ENCODE measurements at regions not wholly inside any gene's neighbourhood (a gene's known extent, or its start where the extent isn't known, plus 50 kb on each side); places are given as distances from the start of the nearest gene placed in this dataset.
"Not testable (repeated sequence)": the region's sequence is repeated elsewhere in the genome, so short reads cannot be mapped to it uniquely, and the experiment has no call there.

GRCh38 chr13:81458170-81458569 is 1117.2 kb upstream of the SPRY2 start:
- no peak for DNase-seq

GRCh38 chr13:81446441-81446840 is 1105.5 kb upstream of the SPRY2 start:
- DNase-seq = no peak

- no peak for DNase-seq
These were observed 1102.0 kb upstream of the SPRY2 start for GRCh38 chr13:81442904-81443303.

- no peak for DNase-seq
These were observed 1084.4 kb upstream of the SPRY2 start for GRCh38 chr13:81425286-81425685.

GRCh38 chr13:81409284-81409683 is 1068.4 kb upstream of the SPRY2 start:
- DNase-seq = no peak

- no peak for DNase-seq
These were observed 1067.7 kb upstream of the SPRY2 start for GRCh38 chr13:81408647-81409046.

GRCh38 chr13:81406639-81407292 is 1065.8 kb upstream of the SPRY2 start:
- DNase-seq = peak; percentile 8

GRCh38 chr13:81406022-81406421 is 1065.1 kb upstream of the SPRY2 start:
- no peak for DNase-seq

GRCh38 chr13:81396192-81396591 is 1055.3 kb upstream of the SPRY2 start:
- DNase-seq = no peak

- peak; percentile 68 for DNase-seq
These were observed 1054.4 kb upstream of the SPRY2 start for GRCh38 chr13:81395368-81395767.

- DNase-seq = no peak
These were observed 1053.7 kb upstream of the SPRY2 start for GRCh38 chr13:81394640-81395039.

- DNase-seq = peak; percentile 57
These were observed 1052.8 kb upstream of the SPRY2 start for GRCh38 chr13:81393721-81394120.

- DNase-seq = no peak
These were observed 1052.2 kb upstream of the SPRY2 start for GRCh38 chr13:81393110-81393509.

- DNase-seq = no peak
These were observed 1047.5 kb upstream of the SPRY2 start for GRCh38 chr13:81388400-81388799.

GRCh38 chr13:81383444-81383843 is 1042.5 kb upstream of the SPRY2 start:
- DNase-seq = no peak

GRCh38 chr13:81382246-81382645 is 1041.3 kb upstream of the SPRY2 start:
- DNase-seq = no peak

GRCh38 chr13:81381560-81381959 is 1040.6 kb upstream of the SPRY2 start:
- no peak for DNase-seq

GRCh38 chr13:81379183-81379582 is 1038.3 kb upstream of the SPRY2 start:
- DNase-seq = peak; percentile 8

GRCh38 chr13:81377921-81378320 is 1037.0 kb upstream of the SPRY2 start:
- DNase-seq = no peak

GRCh38 chr13:81375709-81376108 is 1034.8 kb upstream of the SPRY2 start:
- no peak for DNase-seq

- DNase-seq = not testable (repeated sequence)
These were observed 1021.8 kb upstream of the SPRY2 start for GRCh38 chr13:81362711-81363110.

- DNase-seq = no peak
These were observed 1009.1 kb upstream of the SPRY2 start for GRCh38 chr13:81350056-81350455.

- DNase-seq = not testable (repeated sequence)
These were observed 999.5 kb upstream of the SPRY2 start for GRCh38 chr13:81340118-81341069.

GRCh38 chr13:81339666-81340065 is 998.7 kb upstream of the SPRY2 start:
- not testable (repeated sequence) for DNase-seq

Measured in OCI-M1 (cell line).